ENCODE measurements at regions not wholly inside any gene's neighbourhood (a gene's known extent, or its start where the extent isn't known, plus 50 kb on each side); places are given as distances from the start of the nearest gene placed in this dataset.
"Not testable (repeated sequence)": the region's sequence is repeated elsewhere in the genome, so short reads cannot be mapped to it uniquely, and the experiment has no call there.

DNA sequence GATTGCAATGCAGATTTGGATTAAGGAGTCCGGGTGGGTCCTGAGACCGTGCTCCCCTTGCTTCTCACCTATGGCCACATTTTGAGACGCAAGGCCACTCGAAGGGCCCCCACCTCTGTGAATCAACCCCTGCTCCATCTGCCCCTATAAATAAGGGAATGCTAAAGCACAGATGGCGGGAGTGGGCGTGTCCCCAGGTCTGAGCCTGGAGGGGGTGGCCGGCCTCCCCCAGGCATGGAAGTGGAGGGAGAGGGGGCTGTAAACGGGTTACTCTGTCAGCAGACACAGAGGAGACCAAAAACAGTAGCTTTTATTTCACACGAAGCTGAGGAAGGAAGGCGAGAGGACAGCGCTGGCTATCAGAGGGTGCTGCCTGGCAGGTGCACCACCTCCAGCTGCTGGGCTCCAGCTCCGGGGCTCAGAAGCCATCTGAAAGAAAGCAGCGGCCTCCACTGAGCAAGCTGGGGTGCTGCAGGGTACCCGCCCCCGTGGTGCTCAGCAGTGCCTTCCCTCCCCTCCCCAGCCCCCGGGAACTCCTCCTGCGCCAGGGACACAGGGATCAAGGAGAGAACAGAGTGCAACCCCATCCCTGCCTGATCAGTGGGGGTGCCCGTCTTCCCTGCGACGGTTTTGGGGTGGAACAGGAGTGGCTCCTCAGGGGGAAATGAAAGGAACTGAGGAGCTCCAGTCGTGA, 56.7 kb upstream of the RAB6C start:
- no peak for DNase-seq (ENCODE audit: low read depth)

DNA sequence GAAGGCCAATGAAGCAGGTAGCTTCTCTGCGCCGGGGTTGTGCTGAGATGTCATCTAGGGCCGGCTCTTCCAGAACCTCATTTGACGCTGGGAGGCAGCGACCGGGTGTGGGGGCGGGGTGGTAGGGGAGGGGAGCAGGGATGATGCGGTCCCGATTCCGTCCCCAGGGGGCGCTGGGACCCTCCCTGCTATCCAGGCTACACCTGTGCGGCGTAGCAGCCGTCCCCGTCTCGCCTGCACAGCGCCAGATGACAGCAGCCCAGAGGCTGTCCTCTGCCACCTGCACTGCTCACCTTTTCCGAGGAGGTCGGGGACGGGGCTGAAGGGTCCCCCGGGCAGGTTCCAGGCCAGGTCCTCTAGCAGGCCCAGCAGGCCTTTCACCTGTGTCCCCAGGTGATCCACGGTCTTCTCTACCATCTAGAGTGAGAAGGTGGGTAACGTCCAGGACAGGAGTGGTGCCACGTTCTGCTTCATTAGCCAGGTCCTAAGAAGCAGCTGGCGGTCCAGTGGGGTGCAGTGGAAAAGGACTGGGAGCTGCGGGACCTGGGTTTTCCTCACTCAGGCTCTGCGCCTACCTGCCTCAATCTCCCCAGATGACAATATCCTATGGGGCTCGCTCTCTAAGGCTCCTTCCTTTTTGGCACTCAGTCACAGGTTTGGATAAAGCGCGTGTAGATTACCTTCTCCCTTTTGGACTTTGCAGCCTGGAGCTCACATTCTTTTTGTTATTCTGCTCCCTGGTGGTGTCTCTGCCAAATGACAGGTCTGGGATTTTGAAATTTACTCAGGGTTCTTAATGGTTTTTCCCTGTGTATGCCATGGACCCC, 56.0 kb upstream of the RAB6C start:
- DNase-seq (ENCODE audit: low read depth) = peak; percentile 26

DNA sequence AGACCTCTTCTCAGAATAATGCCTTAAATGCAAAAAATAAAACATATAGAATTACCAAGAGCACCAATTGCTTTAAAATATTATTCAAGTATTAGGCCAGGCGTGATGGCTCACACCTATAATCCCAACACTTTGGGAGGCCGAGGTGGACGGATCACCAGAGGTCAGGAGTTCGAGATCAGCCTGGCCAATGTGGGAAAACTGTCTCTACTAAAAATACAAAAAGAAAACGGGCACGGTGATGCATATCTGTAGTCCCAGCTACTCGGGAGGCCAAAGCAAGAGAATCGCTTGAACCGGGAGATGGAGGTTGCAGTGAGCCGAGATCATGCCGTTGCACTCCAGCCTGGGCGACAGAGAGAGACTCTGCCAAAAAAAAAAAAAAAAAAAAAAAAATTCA, 55.4 kb upstream of the RAB6C start:
- not testable (repeated sequence) for DNase-seq (ENCODE audit: low read depth)

DNA sequence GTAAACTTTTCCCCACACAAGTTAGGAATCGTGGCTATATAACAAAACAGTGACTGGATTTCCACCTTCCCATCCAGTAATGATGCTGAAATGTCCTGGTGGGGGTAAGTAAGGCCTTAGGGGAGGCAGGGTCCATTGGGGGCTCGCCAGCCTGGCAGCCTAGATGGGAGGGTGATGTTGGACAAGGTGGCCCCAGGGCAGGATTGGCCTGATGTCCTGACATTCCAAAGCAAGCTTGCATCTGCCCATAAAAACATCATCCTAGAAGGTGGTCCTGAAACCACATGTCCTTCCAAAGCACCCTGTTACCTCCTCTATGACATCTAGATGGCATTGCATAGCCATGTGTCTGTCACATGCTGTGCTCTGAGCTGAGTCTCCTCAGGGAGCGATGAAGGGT, 54.1 kb upstream of the RAB6C start:
- DNase-seq (ENCODE audit: low read depth) = no peak

DNA sequence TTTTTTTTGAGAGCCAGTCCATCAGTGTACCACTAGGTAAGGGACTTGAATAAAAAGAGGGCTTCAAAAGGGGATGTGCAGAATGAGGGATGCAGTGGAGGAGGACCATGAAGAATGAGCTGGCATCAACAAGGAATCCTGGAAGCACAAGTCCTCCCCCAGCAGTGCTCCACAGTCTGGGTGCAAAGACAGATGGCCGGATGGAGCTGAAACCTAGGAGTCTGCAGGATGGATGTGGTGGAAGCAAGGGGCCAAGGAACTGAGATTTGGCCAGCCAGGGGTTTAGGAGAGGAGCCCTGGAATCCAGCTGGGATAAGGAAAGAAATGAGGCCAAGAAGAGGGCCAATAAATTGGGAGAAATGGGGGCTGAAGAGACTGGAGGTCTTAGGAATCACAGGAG, 51.8 kb upstream of the RAB6C start:
- DNase-seq (ENCODE audit: low read depth) = no peak

DNA sequence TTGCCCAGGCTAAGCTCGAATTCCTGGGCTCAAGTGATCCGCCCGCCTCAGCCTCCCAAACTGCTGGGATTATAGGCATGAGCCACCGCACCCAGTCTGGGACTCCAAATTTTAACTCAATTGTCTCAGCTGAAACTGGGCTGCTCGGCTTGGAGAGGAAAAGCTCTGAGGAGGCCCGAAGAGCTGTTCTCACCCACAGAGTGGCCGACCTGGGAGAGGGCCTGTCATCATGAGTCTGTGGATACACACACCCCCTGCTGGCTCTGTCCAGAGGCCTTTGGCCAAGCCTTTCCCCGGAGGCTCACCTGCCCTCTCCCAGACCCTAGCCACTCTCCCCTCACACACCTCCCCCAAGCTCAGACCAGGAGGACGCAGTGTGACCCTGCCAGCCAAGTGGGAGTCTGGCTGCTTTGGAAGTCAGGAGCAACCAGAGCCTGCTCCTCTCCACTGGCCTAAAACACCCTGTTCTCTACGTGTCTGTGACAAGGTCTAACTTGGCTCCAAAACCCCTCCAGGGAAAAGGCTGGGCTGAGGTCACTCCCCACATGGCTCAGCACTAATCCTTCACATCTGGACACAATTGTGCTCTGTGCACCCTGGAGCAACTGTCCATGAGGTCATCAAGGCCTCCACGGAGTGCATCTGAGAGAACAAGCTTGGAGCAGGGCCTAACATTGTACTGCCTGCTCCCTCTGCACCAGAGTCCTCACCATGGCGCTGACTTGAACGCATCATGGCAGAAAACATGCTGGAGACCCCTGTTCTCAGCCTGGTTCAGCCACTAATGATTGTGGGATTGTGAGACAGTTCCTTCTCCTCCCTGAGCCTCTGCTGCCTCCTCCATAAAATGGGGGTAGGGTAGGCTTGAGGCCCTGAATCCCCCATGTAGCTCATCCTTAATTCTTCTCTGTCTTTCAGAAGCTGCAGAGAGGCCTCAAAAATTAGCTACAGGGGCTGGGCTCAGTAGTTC, 49.9 kb upstream of the RAB6C start:
- DNase-seq (ENCODE audit: low read depth) = no peak
